ENCODE measurements at regions not wholly inside any gene's neighbourhood (a gene's known extent, or its start where the extent isn't known, plus 50 kb on each side); places are given as distances from the start of the nearest gene placed in this dataset.
"Not testable (repeated sequence)": the region's sequence is repeated elsewhere in the genome, so short reads cannot be mapped to it uniquely, and the experiment has no call there.

- peaks cover 12% of the 10 kb centered on the region for H3K27me3 Mint-ChIP-seq
- H3K9me3 ChIP-seq (ENCODE audit: control insufficient read depth, low read length, poor library complexity, severe bottlenecking) = no peaks in the 10 kb centered on the region
- ATAC-seq (no peak), DNase-seq (no peak)
- peaks cover 7% of the 10 kb centered on the region for H3K4me1 Mint-ChIP-seq
- no peak overlapping the region for H3K27ac Mint-ChIP-seq
- no peaks in the 10 kb centered on the region for H3K36me3 Mint-ChIP-seq (ENCODE audit: low read depth)
- H3K4me3 Mint-ChIP-seq = no peak overlapping the region
These were observed 172.1 kb downstream of the TBC1D2B start for GRCh38 chr15:77905301-77905920.

GRCh38 chr15:77904901-77905300 is 172.6 kb downstream of the TBC1D2B start:
- H3K9me3 ChIP-seq (ENCODE audit: control insufficient read depth, low read length, poor library complexity, severe bottlenecking) = no peaks in the 10 kb centered on the region
- Mint-ChIP-seq H3K36me3 (ENCODE audit: low read depth) (no peaks in the 10 kb centered on the region), H3K4me3 (no peak overlapping the region), H3K27ac (no peak overlapping the region), H3K27me3 (peaks cover 12% of the 10 kb centered on the region), H3K4me1 (peaks cover 5% of the 10 kb centered on the region)
- no peak for DNase-seq
- no peak for ATAC-seq

- DNase-seq (no peak), ATAC-seq (no peak)
- Mint-ChIP-seq H3K27me3 (peaks cover 12% of the 10 kb centered on the region), H3K4me1 (peaks cover 5% of the 10 kb centered on the region), H3K36me3 (ENCODE audit: low read depth) (no peaks in the 10 kb centered on the region), H3K4me3 (no peak overlapping the region), H3K27ac (no peak overlapping the region)
- no peaks in the 10 kb centered on the region for H3K9me3 ChIP-seq (ENCODE audit: control insufficient read depth, low read length, poor library complexity, severe bottlenecking)
These were observed 173.1 kb downstream of the TBC1D2B start for GRCh38 chr15:77904436-77904821.

GRCh38 chr15:77903761-77904435 is 173.6 kb downstream of the TBC1D2B start:
- H3K4me3 Mint-ChIP-seq; ATAC-seq; DNase-seq; H3K27ac Mint-ChIP-seq; H3K4me1 Mint-ChIP-seq; H3K36me3 Mint-ChIP-seq (ENCODE audit: low read depth); H3K9me3 ChIP-seq (ENCODE audit: control insufficient read depth, low read length, poor library complexity, severe bottlenecking): not testable (repeated sequence)
- H3K27me3 Mint-ChIP-seq = peaks cover 12% of the 10 kb centered on the region

GRCh38 chr15:77902921-77903760 is 174.4 kb downstream of the TBC1D2B start:
- H3K27me3 Mint-ChIP-seq, DNase-seq: not testable (repeated sequence)

GRCh38 chr15:77901921-77902750 is 175.4 kb downstream of the TBC1D2B start:
- ATAC-seq (no peak), DNase-seq (no peak)
- Mint-ChIP-seq H3K36me3 (ENCODE audit: low read depth) (no peaks in the 10 kb centered on the region), H3K27me3 (peaks cover 3% of the 10 kb centered on the region), H3K4me3 (no peak overlapping the region), H3K4me1 (no peaks in the 10 kb centered on the region), H3K27ac (no peak overlapping the region)
- H3K9me3 ChIP-seq (ENCODE audit: control insufficient read depth, low read length, poor library complexity, severe bottlenecking) = no peaks in the 10 kb centered on the region

More at GRCh38 chr15:77902921-77903760, 174.4 kb downstream of the TBC1D2B start:
- not testable (repeated sequence) for H3K27ac Mint-ChIP-seq; H3K9me3 ChIP-seq (ENCODE audit: control insufficient read depth, low read length, poor library complexity, severe bottlenecking); H3K4me1 Mint-ChIP-seq; H3K36me3 Mint-ChIP-seq (ENCODE audit: low read depth); H3K4me3 Mint-ChIP-seq
- peak; percentile 44 for ATAC-seq

- ATAC-seq (no peak), DNase-seq (no peak)
- no peaks in the 10 kb centered on the region for H3K9me3 ChIP-seq (ENCODE audit: control insufficient read depth, low read length, poor library complexity, severe bottlenecking)
- Mint-ChIP-seq H3K36me3 (ENCODE audit: low read depth) (no peaks in the 10 kb centered on the region), H3K27me3 (no peaks in the 10 kb centered on the region), H3K4me1 (no peaks in the 10 kb centered on the region), H3K27ac (no peak overlapping the region), H3K4me3 (no peak overlapping the region)
These were observed 176.1 kb downstream of the TBC1D2B start for GRCh38 chr15:77901251-77901881.

- not testable (repeated sequence) for H3K27ac Mint-ChIP-seq; H3K4me1 Mint-ChIP-seq; H3K36me3 Mint-ChIP-seq (ENCODE audit: low read depth); H3K27me3 Mint-ChIP-seq; H3K4me3 Mint-ChIP-seq; H3K9me3 ChIP-seq (ENCODE audit: control insufficient read depth, low read length, poor library complexity, severe bottlenecking)
- ATAC-seq (peak; percentile 62), DNase-seq (peak in 1 of 3 donors; percentile 36)
These were observed 177.1 kb downstream of the TBC1D2B start for GRCh38 chr15:77900331-77900963.

- not testable (repeated sequence) for ATAC-seq
These were observed 177.7 kb downstream of the TBC1D2B start for GRCh38 chr15:77899776-77900175.

GRCh38 chr15:77898811-77899730 is 178.4 kb downstream of the TBC1D2B start:
- H3K4me1 Mint-ChIP-seq = peaks cover 5% of the 10 kb centered on the region
- H3K36me3 Mint-ChIP-seq (ENCODE audit: low read depth) = peaks cover 3% of the 10 kb centered on the region
- DNase-seq (no peak), ATAC-seq (no peak)
- H3K27ac Mint-ChIP-seq = no peak overlapping the region
- H3K9me3 ChIP-seq (ENCODE audit: control insufficient read depth, low read length, poor library complexity, severe bottlenecking) = no peaks in the 10 kb centered on the region
- H3K27me3 Mint-ChIP-seq = peaks cover 6% of the 10 kb centered on the region
- H3K4me3 Mint-ChIP-seq = no peak overlapping the region

More at GRCh38 chr15:77899776-77900175, 177.7 kb downstream of the TBC1D2B start:
- not testable (repeated sequence) for H3K27me3 Mint-ChIP-seq; H3K4me3 Mint-ChIP-seq; H3K36me3 Mint-ChIP-seq (ENCODE audit: low read depth); H3K27ac Mint-ChIP-seq; DNase-seq; H3K4me1 Mint-ChIP-seq; H3K9me3 ChIP-seq (ENCODE audit: control insufficient read depth, low read length, poor library complexity, severe bottlenecking)

- no peak for DNase-seq
- Mint-ChIP-seq H3K27ac (no peak overlapping the region), H3K4me3 (no peak overlapping the region)
These were observed 179.6 kb downstream of the TBC1D2B start for GRCh38 chr15:77897896-77898406.

More at GRCh38 chr15:77897896-77898406, 179.6 kb downstream of the TBC1D2B start:
- H3K4me1 Mint-ChIP-seq = peaks cover 5% of the 10 kb centered on the region
- H3K27me3 Mint-ChIP-seq = peaks cover 6% of the 10 kb centered on the region
- H3K36me3 Mint-ChIP-seq (ENCODE audit: low read depth) = peaks cover 3% of the 10 kb centered on the region
- no peaks in the 10 kb centered on the region for H3K9me3 ChIP-seq (ENCODE audit: control insufficient read depth, low read length, poor library complexity, severe bottlenecking)
- ATAC-seq = no peak

Measured in T-helper 17 cell (primary cell).